KMS-11 (cell line): ENCODE measurements at regions not wholly inside any gene's neighbourhood (a gene's known extent, or its start where the extent isn't known, plus 50 kb on each side); places are given as distances from the start of the nearest gene placed in this dataset.

ENCODE experiments used
- H2AFZ ChIP-seq: fragments of 200-600 bp; sonication (generic); 2 replicates; pipeline ENCODE4 v1.6.1; 2016; ENCODE audit warnings: antibody characterized with exemption, mixed run types, low read depth
- H3K27ac ChIP-seq: fragments of 200-600 bp; sonication (generic); 2 replicates; pipeline ENCODE4 v1.6.1; 2016; ENCODE audit warnings: mild to moderate bottlenecking, mixed run types
- H3K27me3 ChIP-seq: fragments of 200-600 bp; sonication (generic); 2 replicates; pipeline ENCODE4 v1.6.1; 2017; ENCODE audit warnings: mild to moderate bottlenecking, low read depth, mixed run types, moderate library complexity; ENCODE audit not compliant: insufficient read depth
- H3K36me3 ChIP-seq: fragments of 200-600 bp; sonication (generic); 2 replicates; pipeline ENCODE4 v1.6.1; 2017; ENCODE audit warnings: mild to moderate bottlenecking, mixed run types; ENCODE audit not compliant: insufficient read depth
- H3K4me1 ChIP-seq: fragments of 200-600 bp; sonication (generic); 2 replicates; pipeline ENCODE4 v1.6.1; 2016; ENCODE audit warnings: mild to moderate bottlenecking, low read depth, mixed run types; ENCODE audit not compliant: poor library complexity, severe bottlenecking
- H3K4me2 ChIP-seq: fragments of 200-600 bp; sonication (generic); 2 replicates; pipeline ENCODE4 v1.7.0; 2016; ENCODE audit warnings: mild to moderate bottlenecking, mixed run types
- H3K4me3 ChIP-seq: fragments of 200-600 bp; sonication (generic); IDR thresholded peaks from 2 replicates; pipeline ENCODE4 v1.6.1; 2017; ENCODE audit warnings: low read depth, low read length, mixed read lengths; ENCODE audit not compliant: insufficient read depth
- H3K79me2 ChIP-seq: fragments of 200-600 bp; sonication (generic); 2 replicates; pipeline ENCODE4 v1.6.1; 2016; ENCODE audit warnings: low read depth, mixed run types; ENCODE audit not compliant: insufficient read depth
- H3K9ac ChIP-seq: fragments of 200-600 bp; sonication (generic); 2 replicates; pipeline ENCODE4 v1.6.1; 2016; ENCODE audit warnings: mild to moderate bottlenecking, mixed run types
- H4K20me1 ChIP-seq: fragments of 200-600 bp; sonication (generic); 2 replicates; pipeline ENCODE4 v1.6.1; 2016; ENCODE audit warnings: mild to moderate bottlenecking, mixed run types; ENCODE audit not compliant: insufficient read depth
- TF ChIP-seq, protein P1 (sequence below): fragments of 200-600 bp; sonication (generic); conservative IDR thresholded peaks from 2 replicates; pipeline ENCODE4 v1.6.1; 2017; ENCODE audit warnings: low read depth, mild to moderate bottlenecking, antibody characterized with exemption, low read length, moderate library complexity, mixed read lengths

DNA sequence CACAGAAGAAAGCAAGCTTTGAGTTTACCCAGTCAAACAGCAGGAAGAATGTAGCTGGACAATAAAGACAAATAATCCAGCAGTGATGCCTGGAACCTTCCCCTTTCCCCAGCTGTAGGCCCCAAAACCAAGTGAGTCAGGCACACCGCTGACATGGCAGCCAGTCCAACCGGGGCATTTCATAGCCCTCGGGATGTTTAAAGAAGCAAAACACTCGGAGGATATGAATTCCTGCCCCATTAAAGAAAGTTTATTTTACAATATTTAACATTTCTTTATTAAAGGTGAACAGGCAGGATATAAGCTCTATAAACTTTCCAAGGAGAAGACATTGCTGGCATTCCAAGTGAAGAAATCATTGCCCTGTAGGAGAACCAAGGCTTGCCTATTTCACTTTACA is 507.6 kb upstream of the TNP1 start:
- no peaks in the 10 kb centered on the region for H3K79me2 ChIP-seq
- TF ChIP-seq, protein P1, sequence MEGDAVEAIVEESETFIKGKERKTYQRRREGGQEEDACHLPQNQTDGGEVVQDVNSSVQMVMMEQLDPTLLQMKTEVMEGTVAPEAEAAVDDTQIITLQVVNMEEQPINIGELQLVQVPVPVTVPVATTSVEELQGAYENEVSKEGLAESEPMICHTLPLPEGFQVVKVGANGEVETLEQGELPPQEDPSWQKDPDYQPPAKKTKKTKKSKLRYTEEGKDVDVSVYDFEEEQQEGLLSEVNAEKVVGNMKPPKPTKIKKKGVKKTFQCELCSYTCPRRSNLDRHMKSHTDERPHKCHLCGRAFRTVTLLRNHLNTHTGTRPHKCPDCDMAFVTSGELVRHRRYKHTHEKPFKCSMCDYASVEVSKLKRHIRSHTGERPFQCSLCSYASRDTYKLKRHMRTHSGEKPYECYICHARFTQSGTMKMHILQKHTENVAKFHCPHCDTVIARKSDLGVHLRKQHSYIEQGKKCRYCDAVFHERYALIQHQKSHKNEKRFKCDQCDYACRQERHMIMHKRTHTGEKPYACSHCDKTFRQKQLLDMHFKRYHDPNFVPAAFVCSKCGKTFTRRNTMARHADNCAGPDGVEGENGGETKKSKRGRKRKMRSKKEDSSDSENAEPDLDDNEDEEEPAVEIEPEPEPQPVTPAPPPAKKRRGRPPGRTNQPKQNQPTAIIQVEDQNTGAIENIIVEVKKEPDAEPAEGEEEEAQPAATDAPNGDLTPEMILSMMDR, result no peak
- no peak overlapping the region for H3K27ac ChIP-seq
- no peak overlapping the region for H3K9ac ChIP-seq
- H3K27me3 ChIP-seq, result no peaks in the 10 kb centered on the region
- no peak overlapping the region for H3K4me3 ChIP-seq
- H3K36me3 ChIP-seq, result no peaks in the 10 kb centered on the region
- H3K4me1 ChIP-seq, result no peaks in the 10 kb centered on the region
- H4K20me1 ChIP-seq, result no peaks in the 10 kb centered on the region
- no peak overlapping the region for H3K4me2 ChIP-seq
- no peak overlapping the region for H2AFZ ChIP-seq

DNA sequence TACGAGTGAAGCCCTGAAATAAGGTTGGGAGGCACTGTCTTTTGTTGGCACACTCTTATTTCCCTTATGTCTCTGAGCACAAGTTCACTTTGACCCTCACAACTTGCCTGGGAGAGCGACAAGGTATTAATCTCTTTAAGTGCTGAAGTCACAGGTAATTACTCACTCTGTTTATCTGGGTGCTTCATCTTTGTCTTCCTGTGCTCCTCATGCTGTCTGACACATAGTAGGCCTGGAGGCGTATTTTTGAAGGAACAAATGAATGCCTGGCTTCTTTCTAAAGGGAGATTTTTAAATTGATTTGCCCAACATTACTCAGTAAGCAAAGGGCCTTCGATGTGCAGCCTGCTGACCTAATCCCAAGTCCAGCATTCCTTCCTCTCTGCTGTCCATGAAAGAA is 507.1 kb upstream of the TNP1 start:
- no peak overlapping the region for H3K4me3 ChIP-seq
- H3K4me1 ChIP-seq, result no peaks in the 10 kb centered on the region
- no peaks in the 10 kb centered on the region for H3K79me2 ChIP-seq
- no peaks in the 10 kb centered on the region for H4K20me1 ChIP-seq
- no peak overlapping the region for H2AFZ ChIP-seq
- no peak overlapping the region for H3K9ac ChIP-seq
- TF ChIP-seq, protein P1, result no peak
- H3K36me3 ChIP-seq, result no peaks in the 10 kb centered on the region
- H3K27me3 ChIP-seq, result no peaks in the 10 kb centered on the region
- H3K27ac ChIP-seq, result no peak overlapping the region
- no peak overlapping the region for H3K4me2 ChIP-seq

DNA sequence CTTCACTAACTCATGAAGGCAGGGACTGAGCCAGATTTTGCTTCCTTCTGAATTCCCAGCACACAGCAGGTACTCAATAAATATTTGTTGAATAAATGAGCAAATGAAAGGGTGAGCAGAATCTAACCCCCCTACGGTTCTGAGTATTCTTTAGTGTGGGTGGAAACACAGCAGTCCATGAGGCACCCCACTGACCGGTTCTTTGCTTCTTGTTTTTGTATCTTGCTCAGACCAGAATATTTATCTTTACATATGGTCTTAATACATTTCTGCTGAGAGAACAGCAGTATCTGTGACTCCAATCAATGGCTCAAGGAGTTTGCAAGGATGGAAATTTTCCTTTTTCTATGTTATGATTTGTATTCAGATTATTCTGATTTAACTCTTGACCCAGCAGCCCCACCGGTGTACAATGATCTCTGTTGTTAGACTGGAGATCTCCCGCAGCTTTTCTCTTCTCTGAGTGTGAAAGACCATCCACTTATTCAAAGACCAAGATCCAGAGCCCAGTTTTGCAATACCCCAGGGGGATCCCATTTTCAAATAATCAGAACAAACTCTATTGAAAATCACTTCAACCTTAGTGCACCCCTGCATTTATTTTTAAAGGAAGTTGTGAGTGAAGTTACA is 506.5 kb upstream of the TNP1 start:
- H3K9ac ChIP-seq, result no peak overlapping the region
- no peak overlapping the region for H3K4me3 ChIP-seq
- no peak overlapping the region for H2AFZ ChIP-seq
- H3K27me3 ChIP-seq, result no peaks in the 10 kb centered on the region
- H3K4me2 ChIP-seq, result no peak overlapping the region
- H4K20me1 ChIP-seq, result no peaks in the 10 kb centered on the region
- no peaks in the 10 kb centered on the region for H3K36me3 ChIP-seq
- no peaks in the 10 kb centered on the region for H3K79me2 ChIP-seq
- no peaks in the 10 kb centered on the region for H3K4me1 ChIP-seq
- no peak overlapping the region for H3K27ac ChIP-seq
- TF ChIP-seq, protein P1, result no peak

DNA sequence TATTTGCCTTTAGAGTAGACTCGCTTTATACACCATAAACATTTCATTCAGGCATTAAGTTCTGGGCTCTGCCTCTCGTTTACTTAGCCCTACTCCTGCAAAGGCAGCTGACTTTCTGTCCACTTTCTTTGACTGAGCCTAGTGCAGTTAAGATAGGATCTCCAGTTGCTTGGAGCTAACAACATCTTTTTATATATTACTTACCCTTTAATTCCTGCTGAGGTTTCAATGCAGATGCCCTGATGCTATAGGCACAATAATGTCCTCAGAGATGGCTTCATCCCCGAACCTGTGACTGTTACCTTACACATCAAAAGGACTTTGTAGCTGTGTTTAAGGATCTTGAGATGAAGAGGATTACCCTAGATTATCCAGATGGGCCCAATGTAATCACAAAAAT is 505.8 kb upstream of the TNP1 start:
- Histone ChIP-seq H3K9ac (no peak overlapping the region), H3K27me3 (no peaks in the 10 kb centered on the region), H3K4me1 (no peaks in the 10 kb centered on the region), H2AFZ (no peak overlapping the region), H3K4me2 (no peak overlapping the region), H3K79me2 (no peaks in the 10 kb centered on the region), H4K20me1 (no peaks in the 10 kb centered on the region), H3K27ac (no peak overlapping the region), H3K4me3 (no peak overlapping the region), H3K36me3 (no peaks in the 10 kb centered on the region)
- TF ChIP-seq, protein P1, result no peak
